ENCODE measurements at regions not wholly inside any gene's neighbourhood (a gene's known extent, or its start where the extent isn't known, plus 50 kb on each side); places are given as distances from the start of the nearest gene placed in this dataset.

DNA sequence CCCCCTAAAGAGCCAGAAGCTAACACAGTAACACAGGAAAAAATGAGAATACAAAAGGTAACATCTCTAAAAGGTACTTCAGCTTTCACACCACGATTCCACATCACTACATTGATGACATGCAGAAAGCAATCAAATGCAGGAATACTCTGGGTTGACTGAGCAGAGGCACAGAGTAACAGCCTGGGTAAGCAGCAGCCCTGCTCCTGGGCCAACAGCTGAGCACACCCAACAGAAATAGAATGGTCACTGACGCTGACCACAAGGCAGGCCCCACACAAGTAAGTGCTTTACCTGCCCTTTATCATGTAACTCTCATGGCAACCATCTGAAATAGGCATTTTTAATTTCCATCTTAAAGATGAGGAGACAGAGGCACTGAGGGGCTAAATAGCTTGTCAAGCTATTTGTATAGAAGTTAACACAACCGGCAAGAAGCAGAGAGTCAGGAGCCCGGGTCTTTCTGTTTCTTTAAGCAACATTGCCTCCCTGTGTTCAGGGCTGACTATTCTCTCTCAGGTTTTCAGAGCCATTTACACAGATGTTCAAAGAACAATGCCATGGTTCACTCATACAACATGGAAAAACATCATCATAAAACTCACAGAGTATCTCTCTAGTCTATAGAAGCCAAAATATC is 168.9 kb downstream of the ZNF674 start:
- Histone ChIP-seq H3K18ac (ENCODE audit: insufficient read length, low read depth, low read length) (no peak overlapping the region), H2AFZ (ENCODE audit: low read length) (no peak overlapping the region), H3K9me3 (ENCODE audit: control insufficient read depth, low read depth, low read length) (peaks cover 6% of the 10 kb centered on the region), H3K79me2 (ENCODE audit: insufficient read depth, low read length) (no peaks in the 10 kb centered on the region), H3K79me1 (ENCODE audit: insufficient read depth, low read depth, low read length, poor library complexity, severe bottlenecking) (no peaks in the 10 kb centered on the region), H3K27me3 (ENCODE audit: insufficient read depth, low read length) (no peaks in the 10 kb centered on the region), H4K91ac (ENCODE audit: insufficient read length, low read depth, low read length) (no peak overlapping the region), H3T11ph (ENCODE audit: low read length) (no peak overlapping the region), H2BK5ac (ENCODE audit: insufficient read length, low read length) (no peak overlapping the region), H3K9ac (ENCODE audit: extremely low read depth, insufficient read length, low read length) (no peak overlapping the region), H2AK5ac (ENCODE audit: insufficient read length, low read length) (no peak overlapping the region), H3K4ac (ENCODE audit: low read depth, low read length) (no peak overlapping the region), H2BK15ac (ENCODE audit: low read depth, low read length) (no peak overlapping the region), H4K20me1 (ENCODE audit: control insufficient read depth, insufficient read depth, insufficient read length) (no peaks in the 10 kb centered on the region), H4K8ac (replicated peaks; ENCODE audit: insufficient read length, low read depth, low read length) (no peak overlapping the region), H2BK20ac (ENCODE audit: low read depth, low read length, poor library complexity, severe bottlenecking) (no peak overlapping the region), H3K23ac (ENCODE audit: insufficient read length, low read depth, low read length) (no peak overlapping the region), H4K5ac (ENCODE audit: insufficient read length, low read depth, low read length) (no peak overlapping the region), H3K27ac (ENCODE audit: insufficient read length, low read depth, low read length) (no peak overlapping the region), H3K4me2 (ENCODE audit: insufficient read depth, insufficient read length, low read length) (no peak overlapping the region), H2BK120ac (ENCODE audit: low read depth, low read length, poor library complexity, severe bottlenecking) (no peak overlapping the region), H2BK12ac (ENCODE audit: insufficient read length, low read depth, low read length) (no peak overlapping the region), H3K23me2 (ENCODE audit: insufficient read length, low read depth, low read length, poor library complexity, severe bottlenecking) (no peaks in the 10 kb centered on the region), H3K56ac (ENCODE audit: insufficient read length, low read depth, low read length) (no peak overlapping the region), H3K14ac (ENCODE audit: insufficient read depth, low read length) (no peak overlapping the region), H3K4me1 (ENCODE audit: insufficient read depth, low read length) (no peaks in the 10 kb centered on the region; the same call in 1 of the 2 replicates)
- H3K36me3 Mint-ChIP-seq (ENCODE audit: insufficient read depth in 1 of 3, low read depth in 3 of 3) = peaks cover 3 to 14% (median 5%) of the 10 kb centered on the region in 3 experiments; a peak in 6 of 7 replicates
- peak overlapping the region; percentile 44 to 69 (median 61); a peak in 3 of 7 replicates for H3K27ac Mint-ChIP-seq
- peaks cover 13 to 17% of the 10 kb centered on the region in 2 experiments for H3K4me1 Mint-ChIP-seq
- H3K27me3 Mint-ChIP-seq (ENCODE audit: low read depth) = no peaks in the 10 kb centered on the region
- TF ChIP-seq, protein P1, sequence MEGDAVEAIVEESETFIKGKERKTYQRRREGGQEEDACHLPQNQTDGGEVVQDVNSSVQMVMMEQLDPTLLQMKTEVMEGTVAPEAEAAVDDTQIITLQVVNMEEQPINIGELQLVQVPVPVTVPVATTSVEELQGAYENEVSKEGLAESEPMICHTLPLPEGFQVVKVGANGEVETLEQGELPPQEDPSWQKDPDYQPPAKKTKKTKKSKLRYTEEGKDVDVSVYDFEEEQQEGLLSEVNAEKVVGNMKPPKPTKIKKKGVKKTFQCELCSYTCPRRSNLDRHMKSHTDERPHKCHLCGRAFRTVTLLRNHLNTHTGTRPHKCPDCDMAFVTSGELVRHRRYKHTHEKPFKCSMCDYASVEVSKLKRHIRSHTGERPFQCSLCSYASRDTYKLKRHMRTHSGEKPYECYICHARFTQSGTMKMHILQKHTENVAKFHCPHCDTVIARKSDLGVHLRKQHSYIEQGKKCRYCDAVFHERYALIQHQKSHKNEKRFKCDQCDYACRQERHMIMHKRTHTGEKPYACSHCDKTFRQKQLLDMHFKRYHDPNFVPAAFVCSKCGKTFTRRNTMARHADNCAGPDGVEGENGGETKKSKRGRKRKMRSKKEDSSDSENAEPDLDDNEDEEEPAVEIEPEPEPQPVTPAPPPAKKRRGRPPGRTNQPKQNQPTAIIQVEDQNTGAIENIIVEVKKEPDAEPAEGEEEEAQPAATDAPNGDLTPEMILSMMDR (conservative IDR thresholded peaks at IDR 0.05) = peak; percentile 74
- WGBS (ENCODE audit: extremely low coverage, insufficient read length, low lambda C conversion rate) = no CpG with 5 or more reads among the region's 4 CpGs
- H3K4me3 Mint-ChIP-seq = no peak overlapping the region
- peak; percentile 56 for DNase-seq
- peaks cover 60 to 65% of the 10 kb centered on the region in 2 experiments for H3K9me3 Mint-ChIP-seq
